Activated CD4-positive, alpha-beta memory T cell treated with anti-CD3 and anti-CD28 coated beads, Interleukin-2, amount 10 ng/mL, durations not matched to agents 7 days and 5 days (primary cell): ENCODE measurements at regions not wholly inside any gene's neighbourhood (a gene's known extent, or its start where the extent isn't known, plus 50 kb on each side); places are given as distances from the start of the nearest gene placed in this dataset.

Source experiments
- CTCF ChIA-PET: fragments of 350-600 bp; sonication (Branson Sonifier 250); formaldehyde crosslinking; loops from one replicate; lab custom pipeline; 2021; ENCODE audit warnings: antibody characterized with exemption, inconsistent platforms; lab: Charles Lee
- POLR2A ChIA-PET: fragments of 350-600 bp; sonication (Branson Sonifier 250); formaldehyde crosslinking; loops from one replicate; lab custom pipeline; 2021; ENCODE audit warnings: antibody characterized with exemption; lab: Charles Lee
- DNase-seq: peaks from one replicate; pipeline ENCODE4 v3.0.0-alpha.2; 2020
- H3K27ac Mint-ChIP-seq: one replicate; pipeline ENCODE4 v1.8.0; 2021; ENCODE audit warnings: mild to moderate bottlenecking, mixed read lengths
- H3K27me3 Mint-ChIP-seq: one replicate; pipeline ENCODE4 v1.8.0; 2021; ENCODE audit warnings: mixed read lengths
- H3K36me3 Mint-ChIP-seq: one replicate; pipeline ENCODE4 v1.8.0; 2021; ENCODE audit warnings: low read depth, mixed read lengths
- H3K4me1 Mint-ChIP-seq: one replicate; pipeline ENCODE4 v1.8.0; 2021; ENCODE audit warnings: mixed read lengths
- H3K4me3 Mint-ChIP-seq: one replicate; pipeline ENCODE4 v1.8.0; 2021; ENCODE audit warnings: mild to moderate bottlenecking, mixed read lengths
- H3K9me3 Mint-ChIP-seq: one replicate; pipeline ENCODE4 v1.8.0; 2021; ENCODE audit warnings: mixed read lengths

- no peaks in the 10 kb centered on the region for H3K4me1 Mint-ChIP-seq
- H3K27me3 Mint-ChIP-seq, result no peaks in the 10 kb centered on the region
- DNase-seq, result no peak
- ChIA-PET CTCF (no interaction called here), POLR2A (no interaction called here)
- no peaks in the 10 kb centered on the region for H3K9me3 Mint-ChIP-seq
- no peaks in the 10 kb centered on the region for H3K36me3 Mint-ChIP-seq
- no peak overlapping the region for H3K4me3 Mint-ChIP-seq
- H3K27ac Mint-ChIP-seq, result no peak overlapping the region
Measured at GRCh38 chr3:182172534-182172933, 460.8 kb downstream of the SOX2 start.

- ChIA-PET CTCF (no interaction called here), POLR2A (no interaction called here)
- Mint-ChIP-seq H3K9me3 (no peaks in the 10 kb centered on the region), H3K4me1 (no peaks in the 10 kb centered on the region), H3K4me3 (no peak overlapping the region), H3K27ac (no peak overlapping the region), H3K27me3 (no peaks in the 10 kb centered on the region), H3K36me3 (no peaks in the 10 kb centered on the region)
- no peak for DNase-seq
Measured at GRCh38 chr3:182178488-182179200, 466.9 kb downstream of the SOX2 start.

- CTCF ChIA-PET, result no interaction called here
Measured at GRCh38 chr3:182179631-182180030, 467.9 kb downstream of the SOX2 start.

GRCh38 chr3:182180654-182181385 lies 469.1 kb downstream of the SOX2 start:
- ChIA-PET CTCF (interaction anchor here (0.7 kb wide), 1 partner anchor 91 kb away, joined by 5 read pairs; no protein-coding TSS in a partner anchor), POLR2A (no interaction called here)
- no peak for DNase-seq
- Mint-ChIP-seq H3K27me3 (no peaks in the 10 kb centered on the region), H3K9me3 (no peaks in the 10 kb centered on the region), H3K4me1 (no peaks in the 10 kb centered on the region), H3K4me3 (no peak overlapping the region), H3K36me3 (no peaks in the 10 kb centered on the region), H3K27ac (no peak overlapping the region)

More at GRCh38 chr3:182179631-182180030, 467.9 kb downstream of the SOX2 start:
- POLR2A ChIA-PET, result no interaction called here
- H3K4me1 Mint-ChIP-seq, result no peaks in the 10 kb centered on the region
- H3K36me3 Mint-ChIP-seq, result no peaks in the 10 kb centered on the region
- DNase-seq, result no peak
- H3K27ac Mint-ChIP-seq, result no peak overlapping the region
- no peaks in the 10 kb centered on the region for H3K27me3 Mint-ChIP-seq
- no peaks in the 10 kb centered on the region for H3K9me3 Mint-ChIP-seq
- no peak overlapping the region for H3K4me3 Mint-ChIP-seq

GRCh38 chr3:182182531-182182968 lies 470.8 kb downstream of the SOX2 start:
- no peak for DNase-seq
- Mint-ChIP-seq H3K9me3 (peaks cover 2% of the 10 kb centered on the region), H3K27ac (no peak overlapping the region), H3K27me3 (no peaks in the 10 kb centered on the region), H3K4me1 (no peaks in the 10 kb centered on the region), H3K4me3 (no peak overlapping the region), H3K36me3 (no peaks in the 10 kb centered on the region)
- ChIA-PET CTCF (no interaction called here), POLR2A (no interaction called here)

- no peaks in the 10 kb centered on the region for H3K36me3 Mint-ChIP-seq
- POLR2A ChIA-PET, result no interaction called here
- H3K9me3 Mint-ChIP-seq, result peaks cover 2% of the 10 kb centered on the region
- H3K4me3 Mint-ChIP-seq, result no peak overlapping the region
- H3K4me1 Mint-ChIP-seq, result no peaks in the 10 kb centered on the region
- DNase-seq, result no peak
- CTCF ChIA-PET, result no interaction called here
- no peaks in the 10 kb centered on the region for H3K27me3 Mint-ChIP-seq
- no peak overlapping the region for H3K27ac Mint-ChIP-seq
Measured at GRCh38 chr3:182183716-182184430, 472.1 kb downstream of the SOX2 start.

DNA sequence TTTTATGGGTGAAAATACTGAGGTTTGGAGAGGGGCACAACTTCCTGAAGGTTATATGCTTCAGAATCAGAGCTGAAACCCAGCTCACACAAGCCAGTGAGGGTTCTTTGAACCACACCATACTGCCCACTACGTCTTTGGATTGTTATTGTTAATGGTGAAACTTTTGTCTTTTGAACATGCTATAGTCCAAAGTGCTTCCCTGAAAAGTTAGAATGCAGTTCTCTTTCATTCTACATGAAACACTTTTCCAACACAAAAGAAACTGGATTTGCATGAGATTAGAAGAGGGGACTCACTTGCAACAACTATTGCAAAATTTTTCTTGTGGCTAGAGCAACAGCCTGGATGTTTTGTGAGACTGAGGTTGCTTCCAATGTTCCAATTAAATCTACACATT lies 473.6 kb downstream of the SOX2 start:
- POLR2A ChIA-PET, result no interaction called here
- H3K9me3 Mint-ChIP-seq, result peaks cover 2% of the 10 kb centered on the region
- CTCF ChIA-PET, result no interaction called here

GRCh38 chr3:182190056-182190455 lies 478.3 kb downstream of the SOX2 start:
- Mint-ChIP-seq H3K9me3 (peaks cover 2% of the 10 kb centered on the region), H3K4me1 (no peaks in the 10 kb centered on the region), H3K27ac (no peak overlapping the region), H3K4me3 (no peak overlapping the region), H3K27me3 (no peaks in the 10 kb centered on the region), H3K36me3 (no peaks in the 10 kb centered on the region)
- POLR2A ChIA-PET, result no interaction called here
- DNase-seq, result no peak
- CTCF ChIA-PET, result no interaction called here

More for the DNA sequence above, 473.6 kb downstream of the SOX2 start:
- no peaks in the 10 kb centered on the region for H3K4me1 Mint-ChIP-seq
- no peaks in the 10 kb centered on the region for H3K27me3 Mint-ChIP-seq
- no peak overlapping the region for H3K27ac Mint-ChIP-seq
- no peaks in the 10 kb centered on the region for H3K36me3 Mint-ChIP-seq
- H3K4me3 Mint-ChIP-seq, result no peak overlapping the region
- DNase-seq, result no peak

DNA sequence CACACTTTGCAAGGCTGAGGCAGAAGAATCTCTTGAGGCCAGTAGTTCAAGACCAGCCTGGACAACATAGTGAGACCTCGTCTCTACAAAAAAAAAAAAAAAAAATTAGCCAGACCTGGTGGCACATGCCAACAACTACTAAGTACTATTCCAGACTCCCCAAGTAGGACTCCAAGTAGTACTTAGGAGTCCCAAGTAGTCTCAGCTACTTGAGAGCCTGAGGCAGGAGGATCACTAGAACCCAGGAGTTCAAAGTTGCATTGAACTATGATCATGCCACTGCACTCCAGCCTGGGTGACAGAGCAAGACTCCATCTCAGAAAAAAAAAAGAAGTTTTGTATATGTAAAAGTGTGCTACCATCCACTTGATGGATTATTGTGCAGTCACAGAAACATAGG lies 486.6 kb downstream of the SOX2 start:
- CTCF ChIA-PET, result no interaction called here
- POLR2A ChIA-PET, result no interaction called here
- H3K4me1 Mint-ChIP-seq, result no peaks in the 10 kb centered on the region
- DNase-seq, result no peak
- H3K9me3 Mint-ChIP-seq, result no peaks in the 10 kb centered on the region
- no peaks in the 10 kb centered on the region for H3K27me3 Mint-ChIP-seq
- no peak overlapping the region for H3K27ac Mint-ChIP-seq
- H3K36me3 Mint-ChIP-seq, result no peaks in the 10 kb centered on the region
- H3K4me3 Mint-ChIP-seq, result no peak overlapping the region

DNA sequence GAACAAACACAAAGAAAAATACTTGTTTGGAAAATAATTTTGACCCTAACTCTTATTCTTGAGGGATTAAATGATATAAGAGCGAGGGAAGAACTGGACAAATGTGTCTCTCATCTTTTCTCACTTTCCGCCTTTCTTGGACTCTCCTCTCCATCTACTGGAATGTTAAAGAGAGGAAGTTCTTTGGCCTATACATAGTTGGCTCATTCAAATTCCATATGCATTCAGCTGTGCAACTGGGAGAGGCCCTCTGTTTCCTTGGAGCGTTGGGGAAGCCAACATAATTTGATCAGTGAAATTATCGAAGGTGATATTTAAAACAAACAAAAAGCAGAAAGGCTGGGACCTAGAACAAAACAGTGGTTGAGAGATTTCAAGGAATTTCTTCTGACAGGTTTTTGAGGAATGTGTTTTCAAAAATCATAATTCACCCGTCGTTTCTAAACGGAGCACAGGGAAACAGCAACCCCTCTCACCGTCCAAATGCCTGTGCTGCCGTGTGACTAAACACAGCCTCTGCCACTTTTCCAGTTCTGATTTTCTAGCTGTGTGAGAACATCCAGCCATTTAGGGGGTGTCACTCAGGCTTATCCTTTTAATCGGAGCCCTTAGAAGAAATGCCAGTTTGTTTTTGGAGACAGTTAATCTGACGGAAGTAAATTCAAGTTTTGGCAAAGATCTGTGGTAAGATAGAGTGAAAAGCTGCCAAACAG lies 489.9 kb downstream of the SOX2 start:
- Mint-ChIP-seq H3K9me3 (no peaks in the 10 kb centered on the region), H3K4me1 (no peaks in the 10 kb centered on the region), H3K4me3 (no peak overlapping the region), H3K27ac (no peak overlapping the region), H3K36me3 (no peaks in the 10 kb centered on the region), H3K27me3 (no peaks in the 10 kb centered on the region)
- DNase-seq, result no peak
- ChIA-PET POLR2A (no interaction called here), CTCF (no interaction called here)

DNA sequence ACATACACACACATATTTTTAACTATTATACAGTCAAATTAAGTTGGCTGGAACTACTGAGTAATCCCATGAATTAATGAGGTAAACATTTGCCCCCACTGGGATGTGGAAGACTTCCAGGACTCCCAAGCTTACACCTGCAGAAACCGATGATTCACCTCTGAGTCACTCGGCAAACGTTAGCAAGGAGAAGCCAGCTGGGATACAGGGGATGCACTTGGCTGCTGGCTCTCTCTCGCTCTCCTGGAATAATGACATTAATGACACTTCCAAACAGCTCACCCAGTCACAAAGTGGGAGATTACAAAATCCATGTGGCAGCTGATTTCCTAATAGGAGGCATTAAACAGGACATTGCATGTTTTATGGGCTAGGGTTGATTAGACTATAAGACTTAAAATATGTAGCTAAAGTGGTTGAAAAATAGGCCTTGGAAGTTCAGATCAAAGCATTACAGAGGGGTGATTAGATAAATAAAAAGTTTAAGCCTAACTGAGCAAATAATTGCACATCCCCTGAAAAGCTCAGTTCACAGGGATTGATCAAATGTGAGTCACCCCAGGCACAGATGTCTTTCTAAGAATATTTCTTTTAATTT lies 500.9 kb downstream of the SOX2 start:
- Mint-ChIP-seq H3K4me3 (no peak overlapping the region), H3K36me3 (no peaks in the 10 kb centered on the region), H3K9me3 (peaks cover 2% of the 10 kb centered on the region), H3K4me1 (no peaks in the 10 kb centered on the region), H3K27ac (no peak overlapping the region), H3K27me3 (no peaks in the 10 kb centered on the region)
- ChIA-PET CTCF (no interaction called here), POLR2A (no interaction called here)
- no peak for DNase-seq

DNA sequence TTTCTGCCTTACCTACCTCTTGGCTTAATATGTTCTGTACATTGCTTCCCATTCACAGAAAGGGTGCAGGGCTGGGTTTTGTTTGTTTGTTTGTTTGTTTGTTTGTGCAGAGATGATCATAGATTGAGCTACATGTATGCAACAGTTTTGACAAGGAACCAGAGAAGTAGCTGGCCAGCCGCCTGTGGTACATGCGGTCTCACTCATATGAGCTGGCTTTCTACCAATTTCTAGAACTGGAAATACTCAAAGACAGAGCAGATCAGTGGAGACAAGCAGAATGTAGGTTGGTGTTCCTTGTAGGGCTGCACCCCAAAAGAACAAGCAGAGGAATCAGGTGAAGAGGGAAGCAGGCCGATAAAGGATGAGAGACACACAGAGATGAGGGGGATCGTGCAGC lies 502.7 kb downstream of the SOX2 start:
- POLR2A ChIA-PET, result no interaction called here
- DNase-seq, result no peak
- no peaks in the 10 kb centered on the region for H3K4me1 Mint-ChIP-seq
- no peaks in the 10 kb centered on the region for H3K36me3 Mint-ChIP-seq
- CTCF ChIA-PET, result no interaction called here
- no peak overlapping the region for H3K27ac Mint-ChIP-seq
- no peak overlapping the region for H3K4me3 Mint-ChIP-seq
- H3K9me3 Mint-ChIP-seq, result no peaks in the 10 kb centered on the region
- H3K27me3 Mint-ChIP-seq, result no peaks in the 10 kb centered on the region

DNA sequence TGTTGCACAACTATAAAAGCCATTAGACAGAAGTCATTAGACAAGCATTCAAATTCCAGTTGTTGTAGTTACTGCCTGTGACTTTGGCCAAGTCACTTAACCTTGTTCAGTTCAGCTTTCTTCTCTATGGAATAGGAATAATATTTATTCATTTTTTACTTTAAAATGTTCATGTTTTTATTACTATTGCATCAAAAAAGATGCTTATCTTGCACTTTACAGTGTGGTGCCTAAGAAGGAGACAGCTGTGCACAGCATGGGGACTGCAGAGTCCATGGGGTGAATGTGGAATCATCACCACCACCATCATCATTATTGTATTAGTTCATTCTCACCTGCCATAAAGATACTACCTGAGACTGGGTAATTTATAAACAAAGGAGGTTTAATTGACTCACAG lies 504.2 kb downstream of the SOX2 start:
- no peak for DNase-seq
- Mint-ChIP-seq H3K4me1 (no peaks in the 10 kb centered on the region), H3K27me3 (no peaks in the 10 kb centered on the region), H3K36me3 (no peaks in the 10 kb centered on the region), H3K9me3 (no peaks in the 10 kb centered on the region), H3K4me3 (no peak overlapping the region), H3K27ac (no peak overlapping the region)
- ChIA-PET POLR2A (no interaction called here), CTCF (no interaction called here)
